Stimulated activated CD4-positive, alpha-beta T cell treated with anti-CD3 and anti-CD28 coated beads, Interleukin-12 subunit alpha, Interleukin-12 subunit beta, amount 100 ng/mL, for 4 hours (primary cell): ENCODE measurements at regions not wholly inside any gene's neighbourhood (a gene's known extent, or its start where the extent isn't known, plus 50 kb on each side); places are given as distances from the start of the nearest gene placed in this dataset.
"Not testable (repeated sequence)": the region's sequence is repeated elsewhere in the genome, so short reads cannot be mapped to it uniquely, and the experiment has no call there.

Experiments
- DNase-seq: peaks from one replicate; pipeline ENCODE4 v3.0.0-alpha.2; 2020

GRCh38 chr5:7105358-7105757 is 290.6 kb upstream of the ADCY2 start:
- DNase-seq: no peak

- no peak for DNase-seq
These were observed 278.0 kb upstream of the ADCY2 start for GRCh38 chr5:7117961-7118360.

- DNase-seq: no peak
These were observed 264.3 kb upstream of the ADCY2 start for GRCh38 chr5:7131680-7132079.

- DNase-seq: no peak
These were observed 249.1 kb upstream of the ADCY2 start for GRCh38 chr5:7146886-7147285.

- no peak for DNase-seq
These were observed 238.9 kb upstream of the ADCY2 start for GRCh38 chr5:7157083-7157482.

- DNase-seq: no peak
These were observed 226.6 kb upstream of the ADCY2 start for GRCh38 chr5:7169240-7169878.

GRCh38 chr5:7170785-7171184 is 225.2 kb upstream of the ADCY2 start:
- not testable (repeated sequence) for DNase-seq

- DNase-seq: no peak
These were observed 216.6 kb upstream of the ADCY2 start for GRCh38 chr5:7179364-7179763.

GRCh38 chr5:7181841-7182240 is 214.1 kb upstream of the ADCY2 start:
- DNase-seq: no peak

GRCh38 chr5:7185742-7186141 is 210.2 kb upstream of the ADCY2 start:
- DNase-seq: no peak

GRCh38 chr5:7186818-7187217 is 209.1 kb upstream of the ADCY2 start:
- DNase-seq: no peak

- DNase-seq: no peak
These were observed 205.2 kb upstream of the ADCY2 start for GRCh38 chr5:7190712-7191250.

GRCh38 chr5:7192016-7192415 is 203.9 kb upstream of the ADCY2 start:
- no peak for DNase-seq

GRCh38 chr5:7202846-7203245 is 193.1 kb upstream of the ADCY2 start:
- DNase-seq: no peak

- DNase-seq: no peak
These were observed 188.0 kb upstream of the ADCY2 start for GRCh38 chr5:7207979-7208378.

GRCh38 chr5:7208938-7209337 is 187.0 kb upstream of the ADCY2 start:
- DNase-seq: no peak

- no peak for DNase-seq
These were observed 186.3 kb upstream of the ADCY2 start for GRCh38 chr5:7209658-7210057.

GRCh38 chr5:7210549-7210948 is 185.4 kb upstream of the ADCY2 start:
- no peak for DNase-seq

- no peak for DNase-seq
These were observed 182.4 kb upstream of the ADCY2 start for GRCh38 chr5:7213525-7213924.

GRCh38 chr5:7214906-7215416 is 181.0 kb upstream of the ADCY2 start:
- DNase-seq: no peak

- no peak for DNase-seq
These were observed 177.8 kb upstream of the ADCY2 start for GRCh38 chr5:7218141-7218540.

GRCh38 chr5:7220156-7220555 is 175.8 kb upstream of the ADCY2 start:
- DNase-seq: no peak

GRCh38 chr5:7221041-7221440 is 174.9 kb upstream of the ADCY2 start:
- DNase-seq: no peak

- no peak for DNase-seq
These were observed 170.1 kb upstream of the ADCY2 start for GRCh38 chr5:7225826-7226225.

- no peak for DNase-seq
These were observed 153.7 kb upstream of the ADCY2 start for GRCh38 chr5:7242118-7242710.
